HEK293T (cell line): ENCODE measurements at regions not wholly inside any gene's neighbourhood (a gene's known extent, or its start where the extent isn't known, plus 50 kb on each side); places are given as distances from the start of the nearest gene placed in this dataset.

Source experiments
- CTCF ChIA-PET: fragments of 350-600 bp; formaldehyde crosslinking; extraction: SDS; loops from one replicate; lab custom pipeline; 2021; ENCODE audit warnings: antibody characterized with exemption, inconsistent platforms; lab: Yijun Ruan, JAX
- POLR2A ChIA-PET: fragments of 350-600 bp; formaldehyde crosslinking; extraction: SDS; loops from one replicate; lab custom pipeline; 2020; ENCODE audit warnings: antibody characterized with exemption, inconsistent platforms; lab: Yijun Ruan, JAX
- DNase-seq: peaks from one replicate; pipeline ENCODE4 v3.0.0; 2012; ENCODE audit warnings: mixed read lengths; ENCODE audit errors: extremely low spot score
- ARNT ChIP-seq: fragments of 450-650 bp; IDR thresholded peaks from 2 replicates; pipeline ENCODE4 v1.6.1; 2017; ENCODE audit warnings: mild to moderate bottlenecking
- BHLHE40 ChIP-seq: fragments of 450-650 bp; IDR thresholded peaks from 2 replicates; pipeline ENCODE4 v1.6.1; 2016; ENCODE audit warnings: mild to moderate bottlenecking, moderate library complexity, borderline replicate concordance
- CTBP1 ChIP-seq: fragments of 450-650 bp; IDR thresholded peaks from 2 replicates; pipeline ENCODE4 v1.6.1; 2016; ENCODE audit warnings: borderline replicate concordance
- ELF4 ChIP-seq: fragments of 450-650 bp; IDR thresholded peaks from 2 replicates; pipeline ENCODE4 v1.6.1; 2017; ENCODE audit warnings: antibody characterized with exemption
- FOXA1 ChIP-seq: fragments of 450-650 bp; IDR thresholded peaks from 2 replicates; pipeline ENCODE4 v1.6.1; 2016; ENCODE audit warnings: mild to moderate bottlenecking
- FOXK2 ChIP-seq: fragments of 450-650 bp; IDR thresholded peaks from 2 replicates; pipeline ENCODE4 v1.6.1; 2016; ENCODE audit warnings: mild to moderate bottlenecking
- FOXM1 ChIP-seq: fragments of 450-650 bp; IDR thresholded peaks from 2 replicates; pipeline ENCODE4 v1.6.1; 2017; ENCODE audit warnings: mild to moderate bottlenecking, borderline replicate concordance
- HDGF ChIP-seq: fragments of 450-650 bp; IDR thresholded peaks from 2 replicates; pipeline ENCODE4 v1.6.1; 2017; ENCODE audit warnings: antibody characterized with exemption, borderline replicate concordance
- L3MBTL2 ChIP-seq: fragments of 450-650 bp; conservative IDR thresholded peaks from 2 replicates; pipeline ENCODE4 v1.6.1; 2016; ENCODE audit warnings: mild to moderate bottlenecking
- LEF1 ChIP-seq: fragments of 450-650 bp; IDR thresholded peaks from 2 replicates; pipeline ENCODE4 v1.6.1; 2017; ENCODE audit warnings: mild to moderate bottlenecking, borderline replicate concordance
- NFRKB ChIP-seq: fragments of 450-650 bp; IDR thresholded peaks from 2 replicates; pipeline ENCODE4 v1.6.1; 2016; ENCODE audit warnings: mild to moderate bottlenecking, moderate library complexity
- SP1 ChIP-seq: fragments of 450-650 bp; IDR thresholded peaks from 2 replicates; pipeline ENCODE4 v1.6.1; 2017
- SUZ12 ChIP-seq: fragments of 450-650 bp; IDR thresholded peaks from 2 replicates; pipeline ENCODE4 v1.6.1; 2016; ENCODE audit warnings: mild to moderate bottlenecking
- TARDBP ChIP-seq: fragments of 450-650 bp; IDR thresholded peaks from 2 replicates; pipeline ENCODE4 v1.6.1; 2016
- ZNF384 ChIP-seq: fragments of 450-650 bp; IDR thresholded peaks from 2 replicates; pipeline ENCODE4 v1.6.1; 2016
- TF ChIP-seq, protein P1 (sequence below): fragments of 450-650 bp; IDR thresholded peaks from 2 replicates; pipeline ENCODE4 v1.6.1; 2016

DNA sequence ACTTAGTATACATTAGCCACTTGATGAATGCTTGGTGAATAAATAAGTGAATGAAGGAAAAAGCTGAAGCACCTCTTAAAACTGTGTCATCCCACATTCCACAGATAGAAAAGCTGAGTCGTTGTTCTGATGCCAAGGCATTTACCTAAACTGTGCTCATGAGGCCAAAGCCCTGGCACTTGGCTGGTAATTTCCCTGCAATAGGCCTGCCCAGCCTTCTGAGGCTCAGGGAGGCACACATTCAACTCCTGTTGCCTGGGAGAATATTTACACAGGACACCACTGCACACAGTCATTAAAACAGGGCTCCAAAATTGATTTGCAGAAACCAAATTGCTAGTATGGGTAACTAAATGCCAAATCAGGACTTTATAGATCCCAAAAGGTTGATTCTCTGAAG, 333.0 kb upstream of the C16orf82 start:
- no peak for DNase-seq
- ChIA-PET POLR2A (no interaction called here), CTCF (no interaction called here)
- TF ChIP-seq ELF4 = no peak
- no peak for TF ChIP-seq LEF1
- no peak for TF ChIP-seq ZNF384
- TF ChIP-seq FOXM1 = no peak
- no peak for TF ChIP-seq SP1
- no peak for TF ChIP-seq FOXA1
- TF ChIP-seq, protein P1, sequence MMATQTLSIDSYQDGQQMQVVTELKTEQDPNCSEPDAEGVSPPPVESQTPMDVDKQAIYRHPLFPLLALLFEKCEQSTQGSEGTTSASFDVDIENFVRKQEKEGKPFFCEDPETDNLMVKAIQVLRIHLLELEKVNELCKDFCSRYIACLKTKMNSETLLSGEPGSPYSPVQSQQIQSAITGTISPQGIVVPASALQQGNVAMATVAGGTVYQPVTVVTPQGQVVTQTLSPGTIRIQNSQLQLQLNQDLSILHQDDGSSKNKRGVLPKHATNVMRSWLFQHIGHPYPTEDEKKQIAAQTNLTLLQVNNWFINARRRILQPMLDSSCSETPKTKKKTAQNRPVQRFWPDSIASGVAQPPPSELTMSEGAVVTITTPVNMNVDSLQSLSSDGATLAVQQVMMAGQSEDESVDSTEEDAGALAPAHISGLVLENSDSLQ = no peak
- TF ChIP-seq BHLHE40 = no peak
- no peak for TF ChIP-seq FOXK2
- no peak for TF ChIP-seq L3MBTL2
- TF ChIP-seq NFRKB = no peak
- no peak for TF ChIP-seq CTBP1
- TF ChIP-seq TARDBP = no peak
- no peak for TF ChIP-seq HDGF
- no peak for TF ChIP-seq SUZ12
- no peak for TF ChIP-seq ARNT

DNA sequence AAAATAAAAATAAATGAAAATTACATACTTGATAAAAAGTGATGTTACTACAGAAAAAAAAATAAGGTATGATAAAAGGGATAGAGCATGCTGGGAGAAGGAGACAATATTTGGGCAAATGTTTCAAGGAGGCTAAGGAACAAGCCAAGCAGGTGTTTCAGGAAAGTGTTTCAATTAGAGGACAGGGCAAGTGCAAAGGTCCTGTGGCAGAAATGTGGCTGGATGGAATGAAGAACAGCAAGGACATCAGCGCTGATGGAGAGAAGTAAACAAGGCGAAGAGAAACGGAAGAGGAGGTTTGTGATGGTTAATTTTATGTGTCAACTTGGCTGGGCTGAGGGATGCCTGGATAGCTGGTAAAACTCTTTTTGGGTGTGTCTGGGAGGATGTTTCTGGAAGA, 331.2 kb upstream of the C16orf82 start:
- POLR2A ChIA-PET = no interaction called here
- CTCF ChIA-PET = no interaction called here
- no peak for TF ChIP-seq HDGF
- no peak for DNase-seq

DNA sequence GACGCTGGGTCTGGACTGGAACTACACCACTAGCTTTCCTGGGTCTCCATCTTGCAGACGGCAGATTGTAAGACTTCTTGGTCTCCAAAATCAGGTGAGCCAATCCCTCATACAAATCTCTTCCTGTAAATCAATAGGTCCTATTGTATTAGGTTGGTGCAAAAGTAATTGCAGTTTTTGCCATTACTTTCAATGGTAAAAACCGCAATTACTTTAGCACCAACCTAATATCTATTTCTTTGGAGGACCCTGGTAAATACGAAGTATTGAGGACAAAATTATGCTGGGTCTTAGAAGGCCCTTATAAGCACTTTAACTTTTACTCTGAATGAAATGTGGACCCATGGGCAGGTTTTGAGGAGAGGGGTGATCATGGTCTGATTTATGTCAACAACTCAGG, 330.6 kb upstream of the C16orf82 start:
- DNase-seq = no peak
- ChIA-PET POLR2A (no interaction called here), CTCF (no interaction called here)
- TF ChIP-seq ELF4 (peak; percentile 65; the same call in 1 of the 2 replicates), FOXA1 (no peak)

DNA sequence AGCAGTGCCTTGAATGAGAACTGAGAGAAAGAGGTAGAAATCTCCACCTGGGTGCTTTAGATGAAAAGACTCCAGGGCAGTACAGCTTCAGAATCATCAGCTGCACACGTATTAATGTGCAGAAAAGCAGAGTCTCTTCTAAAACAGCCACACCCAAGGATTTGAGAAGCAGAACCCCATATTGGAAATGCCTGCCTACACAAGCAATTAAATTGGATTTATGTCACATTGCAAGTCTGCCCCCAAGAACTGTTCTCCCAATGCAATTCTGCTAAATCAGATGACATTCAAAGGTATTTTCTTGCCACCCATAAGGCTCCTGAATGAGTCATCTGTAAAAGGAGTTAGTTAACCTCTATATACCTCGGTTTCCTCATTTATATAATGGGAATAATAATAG, 326.0 kb upstream of the C16orf82 start:
- POLR2A ChIA-PET = no interaction called here
- DNase-seq = no peak
- no peak for TF ChIP-seq SUZ12
- TF ChIP-seq L3MBTL2 = no peak
- no peak for TF ChIP-seq SP1
- TF ChIP-seq TARDBP = no peak
- no peak for TF ChIP-seq ZNF384
- no peak for TF ChIP-seq ARNT
- TF ChIP-seq NFRKB = no peak
- TF ChIP-seq, protein P1 = no peak
- TF ChIP-seq CTBP1 = no peak
- TF ChIP-seq FOXK2 = no peak
- TF ChIP-seq FOXM1 = no peak
- TF ChIP-seq LEF1 = no peak
- TF ChIP-seq HDGF = no peak
- CTCF ChIA-PET = interaction anchor here (0.5 kb wide), 1 partner anchor 369 kb away, joined by 5 read pairs; no protein-coding TSS in a partner anchor

DNA sequence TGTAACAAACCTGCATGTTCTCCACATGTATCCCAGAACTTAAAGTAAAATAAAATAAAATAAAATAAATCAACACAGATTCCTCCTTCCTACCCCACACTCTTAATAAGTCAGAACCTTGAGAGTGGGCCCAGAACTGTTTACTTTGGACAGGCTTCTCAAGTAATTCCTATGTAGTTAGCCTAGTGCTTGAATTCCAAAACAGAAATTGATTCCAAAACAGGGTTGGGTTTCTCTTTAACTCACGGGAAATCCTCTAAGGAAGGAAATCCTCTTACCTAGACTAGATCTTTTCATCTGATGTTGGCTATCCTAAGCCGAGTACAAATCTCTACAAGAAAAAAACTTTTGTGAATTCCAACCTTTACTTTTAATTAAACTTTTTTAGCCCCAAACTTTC, 324.7 kb upstream of the C16orf82 start:
- POLR2A ChIA-PET = no interaction called here
- CTCF ChIA-PET = no interaction called here
- no peak for DNase-seq
- TF ChIP-seq LEF1 (no peak), ELF4 (no peak), FOXM1 (no peak), FOXA1 (no peak), FOXK2 (no peak), SUZ12 (no peak), CTBP1 (no peak), NFRKB (no peak), BHLHE40 (no peak), TARDBP (no peak), ZNF384 (no peak), SP1 (no peak), ARNT (no peak), L3MBTL2 (no peak), HDGF (no peak)
- TF ChIP-seq, protein P1 = no peak

DNA sequence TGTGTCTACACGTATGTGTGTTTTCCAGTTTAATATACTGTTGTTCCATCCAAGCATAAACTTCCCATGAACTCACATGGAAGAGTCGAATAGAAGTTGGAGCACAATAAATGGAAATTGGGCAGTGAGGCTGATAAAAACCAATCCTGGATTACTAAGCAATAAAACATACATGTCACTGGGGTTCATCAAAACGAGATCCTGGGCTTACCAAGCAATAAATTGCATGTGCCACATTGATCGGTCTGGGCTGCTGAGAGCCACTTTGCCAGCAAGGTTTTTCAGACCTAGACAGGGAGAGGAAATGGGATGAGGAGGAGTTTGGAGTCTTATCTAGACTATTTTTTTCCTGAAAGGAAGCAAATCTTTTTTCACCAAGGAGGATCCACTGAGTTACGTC, 322.3 kb upstream of the C16orf82 start:
- CTCF ChIA-PET = no interaction called here
- no peak for TF ChIP-seq L3MBTL2
- TF ChIP-seq FOXM1 = no peak
- no peak for TF ChIP-seq ARNT
- TF ChIP-seq ELF4 = no peak
- TF ChIP-seq FOXA1 = no peak
- no peak for TF ChIP-seq BHLHE40
- TF ChIP-seq TARDBP = no peak
- TF ChIP-seq CTBP1 = no peak
- TF ChIP-seq FOXK2 = no peak
- no peak for TF ChIP-seq LEF1
- no peak for TF ChIP-seq NFRKB
- TF ChIP-seq, protein P1 = no peak
- TF ChIP-seq SUZ12 = no peak
- TF ChIP-seq ZNF384 = no peak
- no peak for TF ChIP-seq SP1
- no peak for TF ChIP-seq HDGF
- no peak for DNase-seq
- POLR2A ChIA-PET = no interaction called here
